ENCODE measurements at regions not wholly inside any gene's neighbourhood (a gene's known extent, or its start where the extent isn't known, plus 50 kb on each side); places are given as distances from the start of the nearest gene placed in this dataset.
A peak's percentile ranks its signal among the peaks of the same experiment; 100 is the strongest.

GRCh38 chr11:45473341-45473895, 187.3 kb upstream of the SYT13 start:
- DNase-seq (ENCODE audit: low spot score) = no peak

GRCh38 chr11:45472716-45473317, 186.7 kb upstream of the SYT13 start:
- DNase-seq (ENCODE audit: low spot score) = no peak

GRCh38 chr11:45471266-45471665, 185.1 kb upstream of the SYT13 start:
- no peak for DNase-seq (ENCODE audit: low spot score)

- no peak for DNase-seq (ENCODE audit: low spot score)
These were observed 184.6 kb upstream of the SYT13 start for GRCh38 chr11:45470794-45471167.

- DNase-seq (ENCODE audit: low spot score) = peak; percentile 38
These were observed 184.1 kb upstream of the SYT13 start for GRCh38 chr11:45470151-45470793.

GRCh38 chr11:45468267-45468856, 182.2 kb upstream of the SYT13 start:
- no peak for DNase-seq (ENCODE audit: low spot score)

GRCh38 chr11:45463541-45463940, 177.4 kb upstream of the SYT13 start:
- DNase-seq (ENCODE audit: low spot score) = no peak

GRCh38 chr11:45461514-45461913, 175.4 kb upstream of the SYT13 start:
- no peak for DNase-seq (ENCODE audit: low spot score)

- no peak for DNase-seq (ENCODE audit: low spot score)
These were observed 173.3 kb upstream of the SYT13 start for GRCh38 chr11:45459491-45459890.

GRCh38 chr11:45458269-45458668, 172.1 kb upstream of the SYT13 start:
- no peak for DNase-seq (ENCODE audit: low spot score)

- DNase-seq (ENCODE audit: low spot score) = peak; percentile 60
These were observed 171.5 kb upstream of the SYT13 start for GRCh38 chr11:45457649-45458048.

- DNase-seq (ENCODE audit: low spot score) = no peak
These were observed 170.5 kb upstream of the SYT13 start for GRCh38 chr11:45456686-45457085.

GRCh38 chr11:45455536-45455935, 169.4 kb upstream of the SYT13 start:
- DNase-seq (ENCODE audit: low spot score) = peak; percentile 29

GRCh38 chr11:45454917-45455401, 168.8 kb upstream of the SYT13 start:
- no peak for DNase-seq (ENCODE audit: low spot score)

- DNase-seq (ENCODE audit: low spot score) = no peak
These were observed 167.6 kb upstream of the SYT13 start for GRCh38 chr11:45453721-45454120.

- no peak for DNase-seq (ENCODE audit: low spot score)
These were observed 165.8 kb upstream of the SYT13 start for GRCh38 chr11:45451766-45452440.

GRCh38 chr11:45450189-45450588, 164.0 kb upstream of the SYT13 start:
- DNase-seq (ENCODE audit: low spot score) = peak; percentile 22

GRCh38 chr11:45449036-45449601, 163.0 kb upstream of the SYT13 start:
- no peak for DNase-seq (ENCODE audit: low spot score)

GRCh38 chr11:45448561-45448960, 162.4 kb upstream of the SYT13 start:
- DNase-seq (ENCODE audit: low spot score) = no peak

GRCh38 chr11:45446998-45447397, 160.9 kb upstream of the SYT13 start:
- no peak for DNase-seq (ENCODE audit: low spot score)

GRCh38 chr11:45446434-45446833, 160.3 kb upstream of the SYT13 start:
- no peak for DNase-seq (ENCODE audit: low spot score)

GRCh38 chr11:45444796-45445195, 158.7 kb upstream of the SYT13 start:
- no peak for DNase-seq (ENCODE audit: low spot score)
